Large intestine (tissue), 3 donors: ENCODE measurements at regions not wholly inside any gene's neighbourhood (a gene's known extent, or its start where the extent isn't known, plus 50 kb on each side); places are given as distances from the start of the nearest gene placed in this dataset.

Source experiments
- DNase-seq, 2 donors: peaks; one replicate each; pipeline versions ENCODE4 v3.0.0 to v3.0.0-alpha.2; 2013
- H3K27ac ChIP-seq: one replicate; pipeline ENCODE4 v1.5.1; 2013; ENCODE audit warnings: low read length
- H3K27me3 ChIP-seq: 2 replicates; pipeline ENCODE4 v1.6.1; 2013; ENCODE audit warnings: low read length; ENCODE audit not compliant: control insufficient read depth, insufficient read depth
- H3K36me3 ChIP-seq: 2 replicates; pipeline ENCODE4 v1.6.1; 2013; ENCODE audit warnings: low read length; ENCODE audit not compliant: control insufficient read depth, insufficient read depth
- H3K4me1 ChIP-seq: one replicate; pipeline ENCODE4 v1.6.1; 2013; ENCODE audit warnings: low read length; ENCODE audit not compliant: control insufficient read depth, insufficient read depth
- H3K4me3 ChIP-seq: one replicate; pipeline ENCODE4 v1.5.1; 2013; ENCODE audit warnings: low read length
- H3K9me3 ChIP-seq: one replicate; pipeline ENCODE4 v1.6.1; 2013; ENCODE audit warnings: mild to moderate bottlenecking, low read depth, low read length, moderate library complexity; ENCODE audit not compliant: control insufficient read depth
- WGBS: methylation state at CpG from one replicate; pipeline ENCODE4 v1.1.5; 2013; ENCODE audit warnings: low lambda C conversion rate; ENCODE audit not compliant: insufficient coverage; 5-methylcytosine and 5-hydroxymethylcytosine counted together

- Histone ChIP-seq H3K27me3 (no peaks in the 10 kb centered on the region), H3K36me3 (no peaks in the 10 kb centered on the region), H3K4me1 (no peaks in the 10 kb centered on the region), H3K4me3 (no peak overlapping the region), H3K9me3 (no peaks in the 10 kb centered on the region), H3K27ac (no peak overlapping the region)
- WGBS: 100% methylated on average over 1 of the region's 4 CpGs
- no peak for DNase-seq
Observed at GRCh38 chr13:79090552-79091124, 315.4 kb downstream of the RBM26 start.

- no peaks in the 10 kb centered on the region for H3K27me3 ChIP-seq
- H3K27ac ChIP-seq: no peak overlapping the region
- H3K36me3 ChIP-seq: no peaks in the 10 kb centered on the region
- H3K4me1 ChIP-seq: no peaks in the 10 kb centered on the region
- no peaks in the 10 kb centered on the region for H3K9me3 ChIP-seq
- 80% methylated on average over 1 of the region's 4 CpGs for WGBS
- no peak overlapping the region for H3K4me3 ChIP-seq
- DNase-seq: no peak
Observed at GRCh38 chr13:79084802-79085424, 321.1 kb downstream of the RBM26 start.

GRCh38 chr13:79081942-79082341, 324.1 kb downstream of the RBM26 start:
- DNase-seq: no peak
- H3K9me3 ChIP-seq: no peaks in the 10 kb centered on the region
- H3K27ac ChIP-seq: no peak overlapping the region
- H3K4me3 ChIP-seq: no peak overlapping the region
- no peaks in the 10 kb centered on the region for H3K27me3 ChIP-seq
- H3K4me1 ChIP-seq: no peaks in the 10 kb centered on the region
- WGBS: 79% methylated on average over 4 of the region's 4 CpGs
- H3K36me3 ChIP-seq: no peaks in the 10 kb centered on the region

- H3K27me3 ChIP-seq: no peaks in the 10 kb centered on the region
- no CpG with 5 or more reads among the region's 4 CpGs for WGBS
- no peaks in the 10 kb centered on the region for H3K4me1 ChIP-seq
- no peak for DNase-seq
- no peak overlapping the region for H3K4me3 ChIP-seq
- H3K9me3 ChIP-seq: no peaks in the 10 kb centered on the region
- no peaks in the 10 kb centered on the region for H3K36me3 ChIP-seq
- H3K27ac ChIP-seq: no peak overlapping the region
Observed at GRCh38 chr13:79079351-79079839, 326.7 kb downstream of the RBM26 start.

- no peaks in the 10 kb centered on the region for H3K36me3 ChIP-seq
- no peaks in the 10 kb centered on the region for H3K27me3 ChIP-seq
- no peak overlapping the region for H3K27ac ChIP-seq
- H3K4me1 ChIP-seq: no peaks in the 10 kb centered on the region
- no peak for DNase-seq
- H3K4me3 ChIP-seq: no peak overlapping the region
- no peaks in the 10 kb centered on the region for H3K9me3 ChIP-seq
Observed at GRCh38 chr13:79075703-79076102, 330.4 kb downstream of the RBM26 start.

- Histone ChIP-seq H3K4me1 (no peaks in the 10 kb centered on the region), H3K4me3 (no peak overlapping the region), H3K36me3 (no peaks in the 10 kb centered on the region), H3K27ac (no peak overlapping the region), H3K27me3 (no peaks in the 10 kb centered on the region), H3K9me3 (no peaks in the 10 kb centered on the region)
- WGBS: no CpG with 5 or more reads among the region's 4 CpGs
- DNase-seq: no peak
Observed at GRCh38 chr13:79070343-79070974, 335.6 kb downstream of the RBM26 start.

GRCh38 chr13:79062291-79062690, 343.8 kb downstream of the RBM26 start:
- Histone ChIP-seq H3K36me3 (no peaks in the 10 kb centered on the region), H3K27me3 (no peaks in the 10 kb centered on the region), H3K9me3 (no peaks in the 10 kb centered on the region), H3K4me1 (no peaks in the 10 kb centered on the region), H3K4me3 (no peak overlapping the region), H3K27ac (no peak overlapping the region)
- no peak for DNase-seq
- 75% methylated on average over 3 of the region's 6 CpGs for WGBS

GRCh38 chr13:79060216-79060615, 345.8 kb downstream of the RBM26 start:
- no peaks in the 10 kb centered on the region for H3K4me1 ChIP-seq
- H3K9me3 ChIP-seq: no peaks in the 10 kb centered on the region
- H3K4me3 ChIP-seq: no peak overlapping the region
- no CpG with 5 or more reads among the region's 1 CpG for WGBS
- H3K27me3 ChIP-seq: no peaks in the 10 kb centered on the region
- no peak overlapping the region for H3K27ac ChIP-seq
- DNase-seq: no peak
- no peaks in the 10 kb centered on the region for H3K36me3 ChIP-seq

- 96% methylated on average over 3 of the region's 6 CpGs for WGBS
- Histone ChIP-seq H3K36me3 (no peaks in the 10 kb centered on the region), H3K27me3 (no peaks in the 10 kb centered on the region), H3K4me3 (no peak overlapping the region), H3K9me3 (no peaks in the 10 kb centered on the region), H3K4me1 (no peaks in the 10 kb centered on the region), H3K27ac (no peak overlapping the region)
- DNase-seq: no peak
Observed at GRCh38 chr13:79056706-79057105, 349.3 kb downstream of the RBM26 start.

GRCh38 chr13:79051472-79051871, 354.6 kb downstream of the RBM26 start:
- H3K4me1 ChIP-seq: no peaks in the 10 kb centered on the region
- H3K36me3 ChIP-seq: no peaks in the 10 kb centered on the region
- WGBS: no CpG with 5 or more reads among the region's 1 CpG
- no peaks in the 10 kb centered on the region for H3K27me3 ChIP-seq
- H3K27ac ChIP-seq: no peak overlapping the region
- no peak for DNase-seq
- H3K4me3 ChIP-seq: no peak overlapping the region
- H3K9me3 ChIP-seq: no peaks in the 10 kb centered on the region

- Histone ChIP-seq H3K4me3 (no peak overlapping the region), H3K27ac (no peak overlapping the region), H3K36me3 (no peaks in the 10 kb centered on the region), H3K4me1 (no peaks in the 10 kb centered on the region), H3K9me3 (no peaks in the 10 kb centered on the region), H3K27me3 (no peaks in the 10 kb centered on the region)
- no peak for DNase-seq
- 100% methylated on average over 3 of the region's 3 CpGs for WGBS
Observed at GRCh38 chr13:79044415-79044814, 361.6 kb downstream of the RBM26 start.
